OCI-LY1 (cell line): ENCODE measurements at regions not wholly inside any gene's neighbourhood (a gene's known extent, or its start where the extent isn't known, plus 50 kb on each side); places are given as distances from the start of the nearest gene placed in this dataset.

ENCODE experiments used
- H2AFZ ChIP-seq: fragments of 200-600 bp; sonication (generic), shearing (Covaris generic); 2 replicates; pipeline ENCODE4 v1.6.0; 2014; ENCODE audit warnings: antibody characterized with exemption, mild to moderate bottlenecking, low read length
- H3F3A ChIP-seq: fragments of 200-600 bp; sonication (generic), shearing (Covaris generic); 2 replicates; pipeline ENCODE4 v1.6.0; 2014; ENCODE audit warnings: mild to moderate bottlenecking, antibody characterized with exemption, low read length, moderate library complexity; ENCODE audit not compliant: insufficient read depth
- H3K27ac ChIP-seq: fragments of 200-600 bp; sonication (generic); 2 replicates; pipeline ENCODE4 v1.5.1; 2014; ENCODE audit warnings: low read length, mixed run types, mild to moderate bottlenecking, low read depth; ENCODE audit not compliant: poor library complexity, severe bottlenecking
- H3K27me3 ChIP-seq: fragments of 200-600 bp; sonication (generic); 2 replicates; pipeline ENCODE4 v1.6.0; 2014; ENCODE audit warnings: antibody characterized with exemption, mild to moderate bottlenecking, low read length, moderate library complexity; ENCODE audit not compliant: insufficient read depth
- H3K36me3 ChIP-seq: fragments of 200-600 bp; sonication (generic); 2 replicates; pipeline ENCODE4 v1.6.1; 2014; ENCODE audit warnings: mild to moderate bottlenecking, antibody characterized with exemption, low read length, moderate library complexity, mixed read lengths; ENCODE audit not compliant: insufficient read depth
- H3K4me1 ChIP-seq: fragments of 200-600 bp; sonication (generic); 2 replicates; pipeline ENCODE4 v1.5.1; 2014; ENCODE audit warnings: mild to moderate bottlenecking, low read length, moderate library complexity; ENCODE audit not compliant: insufficient read depth, severe bottlenecking
- H3K4me2 ChIP-seq: fragments of 200-600 bp; sonication (generic), shearing (Covaris generic); 2 replicates; pipeline ENCODE4 v1.6.1; 2014; ENCODE audit warnings: low read length
- H3K4me3 ChIP-seq: fragments of 200-600 bp; sonication (generic); 2 replicates; pipeline ENCODE4 v1.5.1; 2014; ENCODE audit warnings: low read length, low read depth, mild to moderate bottlenecking, mixed read lengths; ENCODE audit not compliant: poor library complexity, severe bottlenecking
- H3K79me2 ChIP-seq: fragments of 200-600 bp; shearing (Covaris generic); 2 replicates; pipeline ENCODE4 v1.6.1; 2016; ENCODE audit warnings: mixed run types, low read length, mixed read lengths; ENCODE audit not compliant: insufficient read depth
- H3K9ac ChIP-seq: fragments of 200-600 bp; sonication (generic), shearing (Covaris generic); 2 replicates; pipeline ENCODE4 v1.6.1; 2014; ENCODE audit warnings: mild to moderate bottlenecking, low read length, mixed read lengths
- H3K9me2 ChIP-seq: fragments of 200-600 bp; sonication (generic), shearing (Covaris generic); 2 replicates; pipeline ENCODE4 v1.6.1; 2014; ENCODE audit warnings: low read depth, mild to moderate bottlenecking, low read length, mixed read lengths
- H3K9me3 ChIP-seq: fragments of 200-600 bp; shearing (Covaris generic); 2 replicates; pipeline ENCODE4 v1.6.1; 2014; ENCODE audit warnings: low read length, mixed read lengths
- H4K20me1 ChIP-seq: fragments of 200-600 bp; sonication (generic), shearing (Covaris generic); 2 replicates; pipeline ENCODE4 v1.6.0; 2016; ENCODE audit warnings: mild to moderate bottlenecking, low read length; ENCODE audit not compliant: insufficient read depth
- CTCF ChIP-seq: fragments of 200-600 bp; sonication (generic), shearing (Covaris generic); IDR thresholded peaks from 2 replicates; pipeline ENCODE4 v1.5.1; 2017; ENCODE audit warnings: mild to moderate bottlenecking, antibody characterized with exemption, low read length, moderate library complexity, mixed read lengths
- EZH2 ChIP-seq: fragments of 200-600 bp; sonication (generic), shearing (Covaris generic); IDR thresholded peaks from 2 replicates; pipeline ENCODE4 v1.8.0; 2017; ENCODE audit warnings: borderline replicate concordance, mixed run types, mild to moderate bottlenecking, antibody characterized with exemption, low read length, moderate library complexity, mixed read lengths

- no peak overlapping the region for H3K9ac ChIP-seq
- H3K36me3 ChIP-seq: no peaks in the 10 kb centered on the region; the same call in 1 of the 2 replicates
- peaks cover 10% of the 10 kb centered on the region for H3K9me3 ChIP-seq
- no peak overlapping the region for H3K4me2 ChIP-seq
- H3K9me2 ChIP-seq: no peaks in the 10 kb centered on the region
- no peaks in the 10 kb centered on the region for H3K27me3 ChIP-seq
- H3F3A ChIP-seq: no peaks in the 10 kb centered on the region
- no peaks in the 10 kb centered on the region for H3K79me2 ChIP-seq
- H4K20me1 ChIP-seq: no peaks in the 10 kb centered on the region
- no peak overlapping the region for H3K27ac ChIP-seq
- no peak overlapping the region for H3K4me3 ChIP-seq
- H2AFZ ChIP-seq: no peak overlapping the region
- H3K4me1 ChIP-seq: peaks cover 15% of the 10 kb centered on the region
- TF ChIP-seq EZH2 (no peak), CTCF (no peak)
Measured at GRCh38 chr3:16790432-16791400, 94.0 kb upstream of the PLCL2 start.

GRCh38 chr3:16793321-16793720 is 91.4 kb upstream of the PLCL2 start:
- H3K9me3 ChIP-seq: peaks cover 12% of the 10 kb centered on the region
- H3K9ac ChIP-seq: no peak overlapping the region
- H3K9me2 ChIP-seq: no peaks in the 10 kb centered on the region
- H3K27ac ChIP-seq: no peak overlapping the region
- no peaks in the 10 kb centered on the region for H3K79me2 ChIP-seq
- no peak overlapping the region for H3K4me2 ChIP-seq
- TF ChIP-seq EZH2: no peak
- TF ChIP-seq CTCF: no peak
- H2AFZ ChIP-seq: no peak overlapping the region
- H3K36me3 ChIP-seq: no peaks in the 10 kb centered on the region; the same call in 1 of the 2 replicates
- H3K4me3 ChIP-seq: no peak overlapping the region
- no peaks in the 10 kb centered on the region for H3K27me3 ChIP-seq
- H3K4me1 ChIP-seq: peaks cover 38% of the 10 kb centered on the region
- no peaks in the 10 kb centered on the region for H3F3A ChIP-seq
- H4K20me1 ChIP-seq: no peaks in the 10 kb centered on the region

- no peaks in the 10 kb centered on the region for H3K9me2 ChIP-seq
Measured at GRCh38 chr3:16794257-16794656, 90.5 kb upstream of the PLCL2 start.

More at GRCh38 chr3:16794257-16794656, 90.5 kb upstream of the PLCL2 start:
- no peaks in the 10 kb centered on the region for H3K79me2 ChIP-seq
- TF ChIP-seq EZH2 (no peak), CTCF (no peak)
- no peaks in the 10 kb centered on the region for H3K27me3 ChIP-seq
- H3F3A ChIP-seq: no peaks in the 10 kb centered on the region
- H2AFZ ChIP-seq: no peak overlapping the region
- no peaks in the 10 kb centered on the region; the same call in 1 of the 2 replicates for H3K36me3 ChIP-seq
- peaks cover 15% of the 10 kb centered on the region for H3K9me3 ChIP-seq
- no peak overlapping the region for H3K4me2 ChIP-seq
- H3K27ac ChIP-seq: no peak overlapping the region
- H4K20me1 ChIP-seq: no peaks in the 10 kb centered on the region
- no peak overlapping the region for H3K4me3 ChIP-seq
- H3K4me1 ChIP-seq: peaks cover 32% of the 10 kb centered on the region
- no peak overlapping the region for H3K9ac ChIP-seq
